Right lobe of liver (tissue), 6 donors: ENCODE measurements at regions not wholly inside any gene's neighbourhood (a gene's known extent, or its start where the extent isn't known, plus 50 kb on each side); places are given as distances from the start of the nearest gene placed in this dataset.

Source experiments
- ATAC-seq, 4 donors: fragments of 200-7000 bp; cut with Tn5 transposase; one replicate each; pipeline ENCODE4 v1.9.1; 2020; ENCODE audit warnings: mild to moderate bottlenecking in 4 of 4, moderate library complexity in 4 of 4
- DNase-seq, 3 donors: peaks; one replicate each; pipeline ENCODE4 v3.0.0-alpha.2; 2020
- H3K27ac ChIP-seq, 3 donors: fragments of 200-600 bp; one replicate each; pipeline ENCODE4 v1.8.0; 2022
- H3K27me3 ChIP-seq, 2 donors: fragments of 200-600 bp; one replicate each; pipeline ENCODE4 v1.8.0; 2022
- H3K36me3 ChIP-seq, 4 donors: fragments of 200-600 bp; sonication (generic) in 1 of 4; one replicate each; pipeline versions ENCODE4 v1.5.1 to v1.8.0; 2017 to 2022; ENCODE audit warnings: control low read depth in 1 of 4
- H3K4me1 ChIP-seq, 4 donors: fragments of 200-600 bp; sonication (generic) in 1 of 4; one replicate each; pipeline versions ENCODE4 v1.5.1 to v1.8.0; 2017 to 2022; ENCODE audit warnings: control low read depth in 1 of 4
- H3K4me3 ChIP-seq, 3 donors: fragments of 200-600 bp; one replicate each; pipeline ENCODE4 v1.8.0; 2022
- H3K9me3 ChIP-seq, 4 donors: fragments of 200-600 bp; sonication (generic) in 1 of 4; one replicate each; pipeline versions ENCODE4 v1.5.1 to v1.8.0; 2017 to 2022; ENCODE audit warnings: control low read depth in 1 of 4
- POLR2A ChIP-seq: fragments of 450-650 bp; IDR thresholded peaks from one replicate; pipeline ENCODE4 v1.6.1; 2017; ENCODE audit warnings: antibody characterized with exemption, mild to moderate bottlenecking
- WGBS: methylation state at CpG from one replicate; pipeline ENCODE4 v1.1.6; 2018; ENCODE audit warnings: low coverage, low lambda C conversion rate; ENCODE audit not compliant: insufficient coverage; ENCODE audit errors: missing lambda C conversion rate; 5-methylcytosine and 5-hydroxymethylcytosine counted together
- intact Hi-C, 2 donors: fragments of 100-400 bp; cut with DNase I; formaldehyde crosslinking; loops; one replicate each; pipeline versions ENCODE4 v1.11.2 to v1.14.1; 2022
- TF ChIP-seq, protein P1 (sequence below), 4 donors: fragments of 200-600 bp in 3 of 4; fragments of 450-650 bp in 1 of 4; IDR thresholded peaks; one replicate each; pipeline versions ENCODE4 v1.5.1 to v1.8.0; 2016 to 2022; ENCODE audit warnings: antibody characterized with exemption in 4 of 4, mild to moderate bottlenecking in 2 of 4
- donor health status: DM: no; HTN: yes; CAD: no.
- donor health status: DM: no; HTN: no; CAD: no.
- donor health status: DM: no; HTN: no; CAD: no.
- donor health status: DM: no; HTN: yes; CAD: no.
- donor health status: DM: no; HTN: yes; CAD: no.

- DNase-seq = no peak
- no peak for TF ChIP-seq POLR2A
- TF ChIP-seq, protein P1, sequence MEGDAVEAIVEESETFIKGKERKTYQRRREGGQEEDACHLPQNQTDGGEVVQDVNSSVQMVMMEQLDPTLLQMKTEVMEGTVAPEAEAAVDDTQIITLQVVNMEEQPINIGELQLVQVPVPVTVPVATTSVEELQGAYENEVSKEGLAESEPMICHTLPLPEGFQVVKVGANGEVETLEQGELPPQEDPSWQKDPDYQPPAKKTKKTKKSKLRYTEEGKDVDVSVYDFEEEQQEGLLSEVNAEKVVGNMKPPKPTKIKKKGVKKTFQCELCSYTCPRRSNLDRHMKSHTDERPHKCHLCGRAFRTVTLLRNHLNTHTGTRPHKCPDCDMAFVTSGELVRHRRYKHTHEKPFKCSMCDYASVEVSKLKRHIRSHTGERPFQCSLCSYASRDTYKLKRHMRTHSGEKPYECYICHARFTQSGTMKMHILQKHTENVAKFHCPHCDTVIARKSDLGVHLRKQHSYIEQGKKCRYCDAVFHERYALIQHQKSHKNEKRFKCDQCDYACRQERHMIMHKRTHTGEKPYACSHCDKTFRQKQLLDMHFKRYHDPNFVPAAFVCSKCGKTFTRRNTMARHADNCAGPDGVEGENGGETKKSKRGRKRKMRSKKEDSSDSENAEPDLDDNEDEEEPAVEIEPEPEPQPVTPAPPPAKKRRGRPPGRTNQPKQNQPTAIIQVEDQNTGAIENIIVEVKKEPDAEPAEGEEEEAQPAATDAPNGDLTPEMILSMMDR (IDR thresholded peaks at IDR 0.05) = no peak
- Histone ChIP-seq H3K4me1 (no peaks in the 10 kb centered on the region), H3K9me3 (no peaks in the 10 kb centered on the region), H3K27me3 (peaks cover 0 to 3% of the 10 kb centered on the region in 2 donors), H3K36me3 (no peaks in the 10 kb centered on the region), H3K27ac (no peak overlapping the region), H3K4me3 (no peak overlapping the region)
- ATAC-seq = no peak
- 36% methylated on average over 1 of the region's 1 CpG for WGBS
- intact Hi-C loops = no loop called here
These were observed 158.7 kb upstream of the RSPO3 start for GRCh38 chr6:126959765-126960164.

DNA sequence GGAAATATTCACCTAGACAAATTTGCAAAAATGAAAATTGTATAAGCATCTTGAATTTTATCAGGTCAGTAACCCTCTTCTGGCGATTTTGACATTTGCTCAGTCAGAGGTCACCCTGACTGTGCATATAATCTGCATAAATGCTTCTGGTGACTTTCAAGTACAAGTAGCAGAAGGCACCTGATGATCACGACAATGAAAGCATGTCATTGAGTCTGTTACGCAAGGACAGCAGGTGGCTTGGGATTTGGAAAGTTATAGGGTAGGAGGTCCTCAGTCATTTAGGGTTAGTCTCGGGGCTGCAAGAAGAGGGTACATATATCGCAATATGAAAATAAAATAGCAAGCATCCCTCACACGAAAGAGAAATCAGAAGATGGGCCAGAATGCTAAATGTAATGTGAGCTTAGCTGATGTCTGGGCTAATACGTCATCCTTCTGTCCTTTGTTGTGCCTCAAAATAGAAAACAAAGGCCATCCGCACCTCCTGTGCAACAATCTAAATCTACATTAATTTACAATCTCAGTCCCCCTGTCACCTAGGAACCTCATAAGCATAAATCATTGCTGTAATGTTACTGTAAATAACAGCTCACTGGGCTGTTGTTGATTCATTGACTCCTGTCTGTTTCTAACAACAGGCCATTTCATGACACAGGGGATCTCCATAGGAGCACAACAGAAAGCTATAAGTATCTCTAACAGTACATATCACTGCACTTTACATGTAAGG lies 155.2 kb upstream of the RSPO3 start:
- intact Hi-C loops = no loop called here
- ATAC-seq (no peak), DNase-seq (no peak)
- 47% methylated on average over 8 of the region's 8 CpGs for WGBS
- Histone ChIP-seq H3K9me3 (no peaks in the 10 kb centered on the region), H3K36me3 (no peaks in the 10 kb centered on the region), H3K27me3 (peaks cover 0 to 3% of the 10 kb centered on the region in 2 donors), H3K4me1 (no peaks in the 10 kb centered on the region), H3K4me3 (no peak overlapping the region), H3K27ac (no peak overlapping the region)
- no peak for TF ChIP-seq POLR2A
- TF ChIP-seq, protein P1 (IDR thresholded peaks at IDR 0.05) = no peak

DNA sequence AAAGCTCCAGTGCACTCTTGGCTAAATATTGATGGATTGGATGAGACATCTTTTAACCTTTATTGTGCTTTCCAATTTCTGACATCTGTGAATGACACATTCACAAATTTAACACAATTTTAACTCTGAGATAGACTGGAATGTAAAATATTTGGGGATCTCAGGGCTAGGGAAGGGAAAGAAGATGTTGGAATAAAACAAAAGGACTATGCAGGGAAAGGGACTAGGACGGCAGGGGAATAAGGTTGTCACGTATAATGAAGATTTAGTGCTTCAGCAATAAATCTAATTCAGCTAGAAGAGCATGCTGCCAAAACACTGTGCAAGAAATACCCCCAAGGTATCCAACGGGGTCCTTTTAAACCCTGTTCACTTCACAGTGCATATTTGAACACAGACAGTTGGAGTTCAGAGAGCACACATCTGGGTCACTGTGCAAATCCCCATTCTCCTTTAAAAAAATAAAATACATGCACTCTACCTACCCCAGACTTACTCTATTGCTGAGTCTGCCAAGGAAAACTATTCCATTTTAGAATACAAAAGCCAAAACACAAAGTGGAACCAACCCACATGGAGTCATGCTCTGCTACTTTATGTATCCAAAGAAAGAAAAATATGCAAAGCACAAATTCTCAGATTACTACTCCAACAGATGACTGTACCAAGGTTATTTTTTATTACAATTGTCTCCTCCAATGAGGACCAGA lies 151.0 kb upstream of the RSPO3 start:
- no peak overlapping the region for H3K27ac ChIP-seq
- no peak for TF ChIP-seq POLR2A
- TF ChIP-seq, protein P1 (IDR thresholded peaks at IDR 0.05) = no peak
- H3K4me1 ChIP-seq = no peaks in the 10 kb centered on the region
- DNase-seq (no peak), ATAC-seq (no peak)
- intact Hi-C loops = no loop called here
- WGBS = 43% methylated on average over 3 of the region's 3 CpGs
- H3K4me3 ChIP-seq = no peak overlapping the region
- no peaks in the 10 kb centered on the region for H3K9me3 ChIP-seq
- no peaks in the 10 kb centered on the region for H3K27me3 ChIP-seq
- H3K36me3 ChIP-seq = no peaks in the 10 kb centered on the region

DNA sequence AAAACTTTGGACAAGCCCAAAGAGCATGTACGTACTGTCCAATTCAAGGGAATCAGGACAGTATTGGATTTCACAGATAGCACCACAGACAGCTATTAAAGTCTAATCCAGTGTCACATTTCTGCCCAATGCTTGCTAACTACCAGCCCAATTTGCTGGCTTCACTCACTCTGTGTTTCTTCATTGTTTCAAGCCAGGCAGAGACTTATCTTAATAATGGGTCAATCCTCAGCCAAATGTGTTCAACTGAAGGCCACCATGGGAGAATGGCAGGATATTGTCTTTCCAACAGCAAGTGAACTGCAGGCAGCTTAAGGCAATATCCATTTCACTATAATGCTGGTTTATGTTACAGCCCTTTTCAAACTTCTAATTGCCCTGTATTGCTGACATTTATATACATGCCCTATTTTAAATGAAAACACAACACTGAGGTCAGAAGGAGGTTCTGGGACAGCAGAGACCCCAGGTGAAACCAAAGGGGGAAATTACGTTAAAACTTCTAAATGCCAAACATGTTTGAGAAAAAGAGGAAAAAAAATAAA lies 142.1 kb upstream of the RSPO3 start:
- Histone ChIP-seq H3K9me3 (no peaks in the 10 kb centered on the region), H3K36me3 (no peaks in the 10 kb centered on the region), H3K4me3 (no peak overlapping the region), H3K27me3 (no peaks in the 10 kb centered on the region), H3K4me1 (no peaks in the 10 kb centered on the region), H3K27ac (no peak overlapping the region)
- TF ChIP-seq, protein P1 (IDR thresholded peaks at IDR 0.05) = no peak
- no peak for TF ChIP-seq POLR2A
- ATAC-seq (no peak), DNase-seq (no peak)
- WGBS = 34% methylated on average over 2 of the region's 2 CpGs
- intact Hi-C loops = no loop called here
